GM12874 (cell line): ENCODE measurements at regions not wholly inside any gene's neighbourhood (a gene's known extent, or its start where the extent isn't known, plus 50 kb on each side); places are given as distances from the start of the nearest gene placed in this dataset.

Source experiments
- CTCF ChIP-seq: IDR thresholded peaks from 2 replicates; pipeline ENCODE4 v1.5.1; 2011; ENCODE audit warnings: low read depth, mild to moderate bottlenecking, control low read depth, low read length, moderate library complexity; ENCODE audit not compliant: insufficient read depth

DNA sequence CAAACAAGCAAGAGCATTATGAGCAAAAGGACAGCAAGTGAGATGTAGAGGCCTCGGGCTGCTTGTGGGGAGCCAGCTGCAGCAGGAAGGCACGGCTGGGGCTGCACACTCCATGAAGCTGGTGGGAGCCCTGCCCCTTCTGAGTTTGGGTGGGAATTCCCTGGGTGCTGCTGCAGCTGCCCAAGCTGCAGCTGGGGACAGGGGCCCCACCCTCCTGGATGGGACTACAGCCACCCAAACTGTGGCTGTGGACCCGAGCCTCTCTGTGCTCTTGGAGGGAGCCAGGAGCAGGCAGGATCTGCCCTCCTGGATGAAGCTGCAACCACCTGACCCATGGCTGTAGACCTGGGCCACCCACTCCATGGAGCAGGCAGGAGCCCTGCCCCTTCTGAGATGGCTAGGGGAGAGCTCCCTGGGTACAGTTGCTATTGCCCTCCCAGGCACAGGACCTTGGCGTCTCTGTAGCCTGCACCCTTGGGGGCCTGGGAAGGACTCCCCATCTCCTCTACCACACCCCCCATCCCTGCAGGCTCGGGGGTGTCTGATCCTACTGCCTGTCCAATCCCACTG lies 159.1 kb downstream of the ERCC6L2 start:
- TF ChIP-seq CTCF = no peak

- no peak for TF ChIP-seq CTCF
These were observed 158.4 kb downstream of the ERCC6L2 start for GRCh38 chr9:96033896-96034295.

DNA sequence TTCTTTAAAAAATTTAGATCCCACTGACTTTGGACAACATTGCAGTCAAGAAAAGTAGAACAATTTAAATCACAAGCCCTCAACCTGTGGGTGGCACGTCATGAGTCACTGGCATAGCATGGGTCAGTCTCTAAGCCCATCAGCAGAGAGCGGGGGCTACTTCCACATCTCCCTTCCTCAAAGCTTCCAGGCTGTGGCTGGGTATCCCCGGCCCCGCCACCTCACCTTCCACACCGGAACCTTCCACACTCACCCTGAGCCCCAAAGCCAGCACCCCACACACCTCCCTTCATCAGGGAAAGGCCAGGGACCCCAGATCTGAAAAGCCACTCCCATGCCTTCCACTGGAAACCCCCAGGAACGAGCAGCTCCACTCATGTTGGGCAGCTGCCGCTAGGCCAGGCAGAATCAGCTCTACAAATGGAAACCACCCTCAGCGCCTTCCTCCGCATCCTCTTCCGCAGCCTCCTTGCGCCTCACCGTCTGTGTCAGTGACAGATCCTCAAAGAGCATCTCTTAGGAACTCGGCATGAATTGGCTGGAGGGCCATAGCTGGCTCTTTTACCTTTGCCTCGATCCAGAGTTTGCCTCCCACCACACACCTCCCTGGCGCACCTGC lies 156.5 kb downstream of the ERCC6L2 start:
- TF ChIP-seq CTCF = no peak

DNA sequence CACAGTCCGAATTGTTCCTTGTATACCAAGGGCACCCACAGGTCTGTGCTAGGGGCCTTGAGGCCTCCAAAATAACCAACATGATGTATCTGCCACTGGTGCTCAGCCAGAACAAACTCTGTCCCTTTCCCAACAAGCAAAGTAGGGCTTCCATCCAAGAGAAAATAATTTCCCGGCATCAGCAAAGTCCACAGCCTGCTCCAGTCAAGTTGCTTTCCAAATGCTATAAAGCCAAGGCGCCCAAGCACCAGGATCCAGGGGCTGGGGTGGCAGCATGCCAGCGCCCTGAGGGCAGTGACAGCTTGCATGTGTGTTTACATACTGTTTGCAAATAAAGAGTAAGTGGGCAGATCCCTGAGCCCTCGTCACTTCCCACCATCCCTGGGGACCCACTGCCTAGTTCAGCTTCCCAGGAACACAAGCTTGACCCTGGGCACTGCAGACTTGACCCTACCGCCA lies 155.9 kb downstream of the ERCC6L2 start:
- no peak for TF ChIP-seq CTCF

- no peak for TF ChIP-seq CTCF
These were observed 154.4 kb downstream of the ERCC6L2 start for GRCh38 chr9:96029722-96030530.

GRCh38 chr9:96027251-96028131 lies 152.0 kb downstream of the ERCC6L2 start:
- TF ChIP-seq CTCF = no peak
